ENCODE measurements at regions not wholly inside any gene's neighbourhood (a gene's known extent, or its start where the extent isn't known, plus 50 kb on each side); places are given as distances from the start of the nearest gene placed in this dataset.

DNA sequence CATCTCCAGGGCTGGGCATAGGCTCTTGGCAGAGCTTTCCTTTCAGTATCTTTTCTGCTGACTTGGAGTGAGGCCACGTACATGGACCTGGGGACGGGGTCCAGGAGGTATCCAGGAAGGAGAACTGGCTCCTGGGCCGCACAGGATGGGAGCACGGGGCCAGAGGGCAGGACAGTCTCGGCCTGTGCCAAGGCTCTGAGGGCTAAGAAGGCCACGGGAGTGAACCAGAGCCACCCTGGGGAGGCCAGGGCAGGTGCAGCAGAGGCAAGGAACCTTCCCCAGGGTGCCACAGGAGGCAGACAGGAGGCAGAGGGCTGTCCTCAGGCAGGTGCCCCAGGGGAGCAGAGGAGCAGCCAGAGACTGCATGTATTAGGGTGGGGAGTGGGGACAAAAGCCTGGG is 50.3 kb downstream of the PLXNA1 start:
- Histone ChIP-seq H3K9me2 (replicated peaks; ENCODE audit: insufficient read depth, low read length) (no peaks in the 10 kb centered on the region), H3K27me3 (ENCODE audit: low read length) (no peaks in the 10 kb centered on the region), H3K9ac (ENCODE audit: low read length) (no peak overlapping the region), H3K4me2 (ENCODE audit: low read depth, low read length, poor library complexity, severe bottlenecking) (no peak overlapping the region), H3K27ac (ENCODE audit: low read depth, low read length) (no peak overlapping the region), H3K79me2 (ENCODE audit: insufficient read depth, low read length) (no peaks in the 10 kb centered on the region), H3F3A (ENCODE audit: insufficient read depth) (no peaks in the 10 kb centered on the region), H4K20me1 (ENCODE audit: low read depth, low read length) (no peaks in the 10 kb centered on the region), H2AFZ (ENCODE audit: low read depth, low read length, severe bottlenecking) (no peak overlapping the region), H3K36me3 (ENCODE audit: low read length) (no peaks in the 10 kb centered on the region), H3K4me3 (ENCODE audit: insufficient read depth, low read length, poor library complexity, severe bottlenecking) (no peak overlapping the region), H3K9me3 (ENCODE audit: insufficient read depth, low read length) (no peaks in the 10 kb centered on the region)
- TF ChIP-seq, protein P1, sequence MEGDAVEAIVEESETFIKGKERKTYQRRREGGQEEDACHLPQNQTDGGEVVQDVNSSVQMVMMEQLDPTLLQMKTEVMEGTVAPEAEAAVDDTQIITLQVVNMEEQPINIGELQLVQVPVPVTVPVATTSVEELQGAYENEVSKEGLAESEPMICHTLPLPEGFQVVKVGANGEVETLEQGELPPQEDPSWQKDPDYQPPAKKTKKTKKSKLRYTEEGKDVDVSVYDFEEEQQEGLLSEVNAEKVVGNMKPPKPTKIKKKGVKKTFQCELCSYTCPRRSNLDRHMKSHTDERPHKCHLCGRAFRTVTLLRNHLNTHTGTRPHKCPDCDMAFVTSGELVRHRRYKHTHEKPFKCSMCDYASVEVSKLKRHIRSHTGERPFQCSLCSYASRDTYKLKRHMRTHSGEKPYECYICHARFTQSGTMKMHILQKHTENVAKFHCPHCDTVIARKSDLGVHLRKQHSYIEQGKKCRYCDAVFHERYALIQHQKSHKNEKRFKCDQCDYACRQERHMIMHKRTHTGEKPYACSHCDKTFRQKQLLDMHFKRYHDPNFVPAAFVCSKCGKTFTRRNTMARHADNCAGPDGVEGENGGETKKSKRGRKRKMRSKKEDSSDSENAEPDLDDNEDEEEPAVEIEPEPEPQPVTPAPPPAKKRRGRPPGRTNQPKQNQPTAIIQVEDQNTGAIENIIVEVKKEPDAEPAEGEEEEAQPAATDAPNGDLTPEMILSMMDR (IDR thresholded peaks at IDR 0.05; ENCODE audit: insufficient read depth, low read length, poor library complexity, severe bottlenecking), result no peak
- TF ChIP-seq EZH2phosphoT487 (conservative IDR thresholded peaks at IDR 0.05; ENCODE audit: low read length), result no peak

DNA sequence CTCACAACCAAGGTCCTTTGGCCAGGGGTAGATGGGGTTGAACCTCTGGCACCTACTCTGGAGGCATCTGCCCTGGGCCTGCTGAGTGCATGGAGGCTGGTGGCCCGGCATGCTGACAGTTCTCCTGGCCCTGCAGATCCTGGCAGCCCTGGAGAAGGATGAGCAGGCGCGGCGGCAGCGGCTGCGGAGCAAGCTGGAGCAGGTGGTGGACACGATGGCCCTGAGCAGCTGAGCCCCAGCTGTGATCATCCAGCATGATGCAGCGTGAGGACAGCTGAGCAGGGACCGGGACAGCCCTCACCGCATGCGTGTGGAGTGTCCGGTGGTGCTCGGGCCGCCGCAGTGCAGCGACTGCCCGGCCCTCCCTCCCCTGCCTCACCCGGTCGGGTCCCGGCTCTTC is 50.9 kb downstream of the PLXNA1 start:
- no peak overlapping the region for H3K9ac ChIP-seq (ENCODE audit: low read length)
- no peaks in the 10 kb centered on the region for H3F3A ChIP-seq (ENCODE audit: insufficient read depth)
- no peak overlapping the region for H3K4me2 ChIP-seq (ENCODE audit: low read depth, low read length, poor library complexity, severe bottlenecking)
- H3K27me3 ChIP-seq (ENCODE audit: low read length), result no peaks in the 10 kb centered on the region
- no peak overlapping the region for H3K4me3 ChIP-seq (ENCODE audit: insufficient read depth, low read length, poor library complexity, severe bottlenecking)
- H3K9me3 ChIP-seq (ENCODE audit: insufficient read depth, low read length), result no peaks in the 10 kb centered on the region
- H3K36me3 ChIP-seq (ENCODE audit: low read length), result no peaks in the 10 kb centered on the region
- no peak overlapping the region for H2AFZ ChIP-seq (ENCODE audit: low read depth, low read length, severe bottlenecking)
- H3K79me2 ChIP-seq (ENCODE audit: insufficient read depth, low read length), result no peaks in the 10 kb centered on the region
- no peak overlapping the region for H3K27ac ChIP-seq (ENCODE audit: low read depth, low read length)
- no peaks in the 10 kb centered on the region for H4K20me1 ChIP-seq (ENCODE audit: low read depth, low read length)
- TF ChIP-seq, protein P1 (IDR thresholded peaks at IDR 0.05; ENCODE audit: insufficient read depth, low read length, poor library complexity, severe bottlenecking), result no peak
- no peak for TF ChIP-seq EZH2phosphoT487 (conservative IDR thresholded peaks at IDR 0.05; ENCODE audit: low read length)
- H3K9me2 ChIP-seq (replicated peaks; ENCODE audit: insufficient read depth, low read length), result no peaks in the 10 kb centered on the region

DNA sequence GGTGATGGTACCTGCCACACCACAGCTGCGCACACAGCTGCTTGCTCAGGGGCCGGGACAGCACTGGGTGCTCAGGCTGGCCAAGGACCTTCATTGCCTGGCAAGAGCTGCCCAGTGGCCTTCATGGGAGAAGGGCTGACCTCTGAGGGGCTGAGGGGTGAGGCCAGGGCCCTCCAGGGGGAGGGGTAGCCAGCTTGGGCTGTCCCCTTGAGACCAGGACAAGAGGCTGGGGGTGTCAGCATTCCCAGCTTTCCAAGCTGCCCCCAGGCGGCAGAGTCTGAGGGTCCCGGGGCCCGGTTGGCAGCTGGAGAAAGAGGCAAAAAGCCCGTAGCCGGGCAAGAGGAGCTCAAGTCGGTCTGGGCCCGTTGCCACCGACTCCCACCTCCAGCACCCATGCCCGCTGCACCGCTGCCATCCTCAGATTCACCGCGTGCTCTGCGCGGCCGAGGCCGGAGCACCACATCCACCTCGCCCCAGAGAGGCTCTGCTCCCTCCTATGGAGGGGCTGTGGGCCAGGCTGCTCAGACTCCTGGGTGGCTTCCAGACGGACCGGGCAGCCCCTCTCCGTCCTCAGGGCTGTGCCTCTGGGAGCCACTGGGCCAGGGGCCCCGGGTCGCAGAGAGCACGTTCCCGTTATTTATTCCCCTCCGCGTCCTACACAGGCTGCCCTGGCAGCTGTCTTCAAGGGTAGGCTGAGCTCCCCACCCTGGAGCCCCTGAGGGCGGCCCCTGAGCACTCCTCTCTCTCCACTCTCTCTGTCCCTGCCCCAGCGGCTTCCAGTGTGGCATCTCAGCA is 51.5 kb downstream of the PLXNA1 start:
- TF ChIP-seq, protein P1 (IDR thresholded peaks at IDR 0.05; ENCODE audit: insufficient read depth, low read length, poor library complexity, severe bottlenecking), result no peak
- no peak for TF ChIP-seq EZH2phosphoT487 (conservative IDR thresholded peaks at IDR 0.05; ENCODE audit: low read length)
- H3K4me2 ChIP-seq (ENCODE audit: low read depth, low read length, poor library complexity, severe bottlenecking), result no peak overlapping the region
- H3K4me3 ChIP-seq (ENCODE audit: insufficient read depth, low read length, poor library complexity, severe bottlenecking), result no peak overlapping the region
- no peaks in the 10 kb centered on the region for H3K27me3 ChIP-seq (ENCODE audit: low read length)
- no peaks in the 10 kb centered on the region for H3K36me3 ChIP-seq (ENCODE audit: low read length)
- no peaks in the 10 kb centered on the region for H4K20me1 ChIP-seq (ENCODE audit: low read depth, low read length)
- no peak overlapping the region for H3K27ac ChIP-seq (ENCODE audit: low read depth, low read length)
- H3K9me3 ChIP-seq (ENCODE audit: insufficient read depth, low read length), result no peaks in the 10 kb centered on the region
- H3K9ac ChIP-seq (ENCODE audit: low read length), result no peak overlapping the region
- H3F3A ChIP-seq (ENCODE audit: insufficient read depth), result no peaks in the 10 kb centered on the region
- no peaks in the 10 kb centered on the region for H3K79me2 ChIP-seq (ENCODE audit: insufficient read depth, low read length)
- no peaks in the 10 kb centered on the region for H3K9me2 ChIP-seq (replicated peaks; ENCODE audit: insufficient read depth, low read length)
- no peak overlapping the region for H2AFZ ChIP-seq (ENCODE audit: low read depth, low read length, severe bottlenecking)

Data from SU-DHL-6 (cell line).